HG02943 (cell line): ENCODE measurements at regions not wholly inside any gene's neighbourhood (a gene's known extent, or its start where the extent isn't known, plus 50 kb on each side); places are given as distances from the start of the nearest gene placed in this dataset.

Source experiments
- ATAC-seq: cut with Tn5 transposase; IDR thresholded peaks from one replicate; pipeline ENCODE4 v1.9.1; 2021; ENCODE audit warnings: mild to moderate bottlenecking, low read depth, moderate library complexity; ENCODE audit not compliant: unreplicated experiment

DNA sequence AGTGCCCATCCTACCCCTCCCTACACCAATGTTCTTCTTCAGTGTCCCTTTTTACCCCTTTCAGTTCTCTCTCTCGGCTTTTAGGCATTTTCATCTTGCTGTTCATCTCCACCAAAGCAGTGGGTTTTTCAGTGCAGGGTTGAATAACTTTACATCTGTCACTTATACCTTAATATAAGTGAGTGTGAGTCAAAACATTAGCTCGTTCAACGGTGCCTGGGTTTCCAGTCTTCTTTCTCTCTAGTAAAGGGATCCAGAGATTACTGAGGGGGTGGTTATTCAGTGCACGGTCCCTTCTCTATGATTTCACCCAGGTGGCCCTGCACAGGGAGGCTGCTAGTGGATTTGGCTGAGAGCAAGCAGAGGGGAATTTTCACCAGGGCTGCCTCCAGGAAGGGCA lies 210.6 kb upstream of the CDH5 start:
- no peak for ATAC-seq

DNA sequence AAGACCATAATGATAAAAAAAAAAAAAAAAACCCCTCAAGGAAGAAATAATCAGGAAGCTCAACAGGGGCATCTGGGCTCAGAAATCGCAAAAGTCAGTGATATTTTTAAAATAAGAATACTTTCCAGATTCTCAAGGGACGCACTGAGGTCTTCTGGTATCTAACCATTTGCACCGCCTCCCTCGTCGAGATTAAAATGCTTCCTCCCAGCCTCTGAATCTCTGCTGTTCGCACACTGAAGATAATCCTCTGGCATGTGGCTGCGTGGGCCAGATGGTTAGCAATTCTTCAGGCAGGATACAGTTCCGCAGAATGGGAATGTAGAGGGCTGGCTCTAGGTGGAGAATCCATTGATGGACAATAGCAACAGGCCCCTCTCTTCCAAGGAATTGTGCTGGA lies 211.7 kb upstream of the CDH5 start:
- ATAC-seq: no peak

DNA sequence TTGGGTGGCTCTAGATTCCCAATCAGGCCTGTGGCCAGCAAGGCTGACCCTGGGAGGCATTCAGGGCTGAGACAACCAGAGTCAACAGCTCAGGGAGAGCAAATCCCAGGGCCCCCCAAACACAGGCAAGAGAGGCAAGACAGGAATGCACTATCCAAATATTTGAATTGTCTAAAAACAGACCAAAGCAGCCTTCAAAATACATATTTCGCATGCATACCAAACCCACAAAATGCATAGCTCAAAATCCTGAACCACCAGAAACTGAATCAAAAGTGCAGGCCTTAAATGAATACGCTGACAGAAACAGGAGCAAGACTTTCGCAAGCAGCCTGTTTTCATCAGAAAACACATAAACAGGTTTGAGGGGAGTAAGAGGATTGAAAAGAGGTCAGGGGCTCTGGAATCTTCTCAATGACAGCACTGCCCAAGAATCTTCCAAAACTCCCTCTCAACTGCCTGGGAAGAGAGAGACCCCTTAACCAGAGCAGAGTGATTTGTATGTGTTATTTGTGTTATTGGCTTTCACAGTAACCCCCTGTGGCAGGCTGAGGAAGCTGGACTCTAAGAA lies 213.6 kb upstream of the CDH5 start:
- no peak for ATAC-seq

DNA sequence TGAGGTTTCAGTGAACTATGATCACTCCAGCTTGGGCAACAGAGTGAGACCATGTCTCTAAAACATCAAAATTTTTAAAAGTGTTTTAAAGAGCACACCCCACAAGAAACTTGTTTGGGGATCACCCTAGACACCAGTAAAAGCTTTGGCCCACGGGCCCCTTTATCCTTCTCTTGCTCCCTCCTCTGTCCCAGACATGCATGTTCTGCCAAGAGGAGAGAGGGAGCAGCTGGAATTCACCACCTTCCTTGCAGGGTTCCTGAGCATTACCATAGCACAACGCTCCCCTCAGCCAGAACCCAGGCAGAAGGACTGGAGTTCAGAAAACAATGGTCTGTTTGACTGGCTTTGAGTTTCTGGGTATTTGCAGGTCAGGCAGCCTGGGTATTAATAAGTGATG lies 214.3 kb upstream of the CDH5 start:
- ATAC-seq: no peak

DNA sequence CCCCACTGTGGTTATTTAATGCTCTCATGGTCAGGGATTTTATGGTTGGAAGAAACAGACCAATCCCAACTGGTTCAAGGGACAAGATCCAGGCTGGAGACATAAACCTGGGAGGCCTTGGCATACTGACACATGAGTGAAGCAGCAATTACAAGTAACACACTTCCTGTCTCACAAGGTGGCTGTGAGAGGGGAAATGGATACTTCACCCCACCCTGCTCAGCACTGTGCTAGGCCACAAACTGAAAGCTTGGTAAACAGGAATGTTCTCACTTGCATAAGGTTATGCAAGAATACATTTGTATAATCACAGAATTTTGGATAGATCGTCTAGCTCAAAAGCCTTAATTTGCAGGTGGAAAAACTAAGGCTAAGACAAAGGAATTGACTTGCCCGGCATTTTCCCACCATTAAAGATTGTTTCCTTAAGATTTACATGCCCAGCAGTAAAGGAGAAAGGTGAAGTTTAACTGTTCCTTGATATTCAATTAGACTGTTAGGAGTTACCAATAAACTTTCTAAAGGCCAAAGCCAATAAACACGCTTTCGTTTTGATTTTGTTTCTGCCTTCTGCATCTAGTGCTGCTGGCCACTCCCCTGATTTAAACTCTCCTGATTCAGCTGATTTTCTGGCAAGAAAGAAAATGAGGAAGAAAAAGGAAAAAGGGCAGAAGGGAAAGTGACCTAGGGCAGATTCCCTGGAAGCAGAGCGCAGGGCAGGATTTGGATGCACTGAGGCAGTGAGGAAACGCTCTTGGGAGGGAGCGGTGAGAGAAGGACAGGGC lies 215.6 kb upstream of the CDH5 start:
- ATAC-seq: no peak

DNA sequence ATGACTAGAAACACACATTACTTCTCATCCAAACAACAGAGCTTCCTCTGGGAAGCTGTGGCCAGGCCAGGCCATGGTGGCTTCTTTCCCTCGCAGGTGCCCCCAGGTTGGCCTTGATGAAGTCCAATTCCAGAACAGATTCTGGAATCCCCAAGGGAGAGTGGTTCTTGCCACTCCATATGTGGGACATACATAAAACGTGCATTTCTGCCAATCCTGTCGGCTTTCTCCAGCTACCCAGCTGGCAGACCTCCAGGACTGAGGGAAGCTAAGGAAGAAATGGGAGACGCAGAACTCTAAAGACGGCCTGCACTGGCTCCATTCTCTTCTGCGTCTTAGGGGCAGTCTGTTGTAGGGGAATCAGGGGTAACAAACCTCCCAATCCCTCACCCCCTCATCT lies 219.2 kb upstream of the CDH5 start:
- no peak for ATAC-seq

DNA sequence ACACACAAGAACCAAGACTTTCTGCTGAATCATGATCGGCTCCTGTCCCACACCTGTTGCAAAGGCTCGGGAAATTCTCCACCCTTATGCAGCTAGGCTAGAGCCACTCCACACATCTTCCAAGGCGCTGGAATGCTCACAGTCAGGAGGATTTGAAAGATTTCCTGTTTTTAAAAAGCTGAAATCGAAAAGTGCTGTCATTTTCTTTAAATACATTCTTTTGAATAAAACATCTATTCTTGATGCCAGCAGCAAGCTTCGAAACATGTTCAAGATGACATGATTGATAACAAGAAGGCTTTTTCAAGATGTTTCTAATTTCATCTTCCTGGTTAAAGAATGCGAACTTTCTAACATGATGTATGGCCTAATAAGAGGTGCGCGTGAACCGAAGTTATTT lies 219.7 kb upstream of the CDH5 start:
- ATAC-seq: no peak

DNA sequence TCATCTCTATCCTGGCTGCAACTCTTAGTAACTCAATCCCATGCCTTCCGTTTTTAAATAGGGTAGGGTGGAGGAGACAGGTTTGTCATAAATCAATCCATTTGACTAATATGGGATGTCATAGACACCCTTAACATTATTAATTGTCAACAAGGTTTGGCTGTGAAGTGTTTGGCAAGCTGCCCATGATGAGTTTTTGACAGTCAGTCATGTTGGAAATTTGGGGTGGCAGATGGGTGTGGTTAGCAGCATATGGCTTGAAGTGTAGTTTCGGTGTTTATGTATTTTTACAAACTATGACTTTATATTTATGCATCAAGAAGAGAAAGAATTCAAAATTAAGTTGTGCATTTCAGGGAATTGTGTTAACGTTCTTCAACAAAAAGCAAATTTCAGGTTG lies 221.8 kb upstream of the CDH5 start:
- ATAC-seq: no peak

DNA sequence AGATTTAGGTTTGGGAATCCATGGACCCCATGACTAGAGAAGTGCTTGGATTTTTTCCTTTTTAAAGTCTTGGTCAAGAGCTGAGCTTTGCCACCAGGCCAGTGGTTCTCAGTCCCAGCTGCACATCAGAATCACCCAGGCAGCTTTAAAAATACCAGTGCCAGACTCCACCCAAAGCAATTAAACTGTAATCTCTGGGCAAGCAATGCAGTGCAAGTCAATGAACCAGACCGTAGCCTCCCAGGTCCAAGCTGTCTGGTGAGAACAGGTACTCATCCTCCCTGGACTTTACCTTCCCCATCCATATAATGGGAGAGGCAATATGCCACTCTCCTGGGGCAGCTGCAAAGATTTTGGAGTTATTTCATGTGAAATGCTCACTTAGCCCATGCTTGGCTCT lies 223.1 kb upstream of the CDH5 start:
- ATAC-seq: no peak

DNA sequence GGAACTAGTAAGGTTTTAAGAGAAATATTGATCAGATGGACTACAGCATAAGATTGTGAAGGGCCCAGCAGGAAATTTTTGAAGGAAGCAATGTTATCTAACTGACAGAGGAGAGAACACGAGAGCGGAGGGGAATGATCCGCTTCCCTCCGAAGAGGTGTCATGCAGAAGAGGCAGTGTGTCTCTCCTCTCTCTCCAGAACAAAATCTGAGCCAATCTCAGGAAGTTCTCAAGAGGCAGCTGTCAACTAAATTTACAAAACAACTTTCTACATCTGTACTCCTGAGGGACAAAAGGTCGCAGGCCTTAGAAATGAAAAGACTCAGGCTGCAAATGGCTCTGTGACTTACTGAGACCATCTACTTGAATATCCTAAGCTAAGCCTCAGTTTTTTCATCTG lies 224.6 kb upstream of the CDH5 start:
- ATAC-seq: no peak

DNA sequence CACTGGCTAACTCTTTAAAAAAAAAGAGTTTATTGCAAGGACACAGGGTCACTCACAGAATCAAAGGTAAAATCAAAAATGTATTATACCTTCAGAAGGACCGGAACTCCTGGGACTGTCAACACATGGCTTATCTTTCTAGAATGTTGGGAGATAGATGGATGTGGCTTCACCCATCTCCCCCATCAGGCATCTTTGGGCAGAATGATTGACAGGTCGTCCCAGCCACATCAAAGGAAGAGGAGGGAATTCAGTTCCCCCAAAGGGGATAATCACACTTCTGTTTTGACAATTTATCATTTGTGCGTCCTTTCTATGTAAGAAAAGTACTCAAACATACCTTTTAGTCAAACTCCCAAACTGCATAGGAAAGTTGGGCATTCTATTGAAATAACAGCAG lies 228.6 kb upstream of the CDH5 start:
- no peak for ATAC-seq

DNA sequence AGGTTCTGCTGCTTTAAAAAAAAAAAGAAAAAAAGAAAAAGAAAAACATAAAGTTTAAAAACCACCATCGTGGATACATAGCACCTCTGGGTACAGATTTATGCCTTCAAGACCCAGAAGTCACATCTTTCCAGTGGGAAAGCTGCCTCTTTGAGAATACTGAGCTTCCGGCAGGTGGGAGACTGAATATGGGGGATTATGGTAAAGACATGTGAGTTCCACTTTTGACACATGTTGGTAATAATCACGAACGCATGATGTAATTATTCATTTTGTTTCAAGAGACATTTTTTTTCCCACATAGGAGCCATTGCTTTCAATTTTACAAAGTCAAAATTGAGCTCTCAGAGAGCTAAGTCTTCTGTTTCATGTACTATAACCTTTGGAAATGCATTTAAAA lies 229.7 kb upstream of the CDH5 start:
- no peak for ATAC-seq

DNA sequence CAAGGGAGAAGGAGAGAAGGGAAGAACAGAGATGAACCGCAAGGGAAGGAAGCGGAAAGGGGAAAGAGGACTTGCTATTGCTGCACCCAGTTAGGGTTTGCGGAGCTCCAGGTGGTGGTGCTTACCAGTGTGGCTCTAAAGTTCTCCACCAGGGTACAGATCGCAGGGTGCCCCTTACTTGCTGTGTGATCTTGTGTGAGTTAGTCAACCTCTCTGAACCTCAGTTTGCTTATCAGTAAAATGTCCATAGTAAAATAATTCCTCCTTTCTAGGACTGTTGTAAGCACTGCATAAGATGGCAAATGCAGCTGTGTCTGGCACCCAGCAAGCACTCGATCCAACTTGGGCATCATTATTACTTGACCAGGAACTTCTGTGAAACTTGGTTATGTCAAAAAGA lies 230.7 kb upstream of the CDH5 start:
- no peak for ATAC-seq

DNA sequence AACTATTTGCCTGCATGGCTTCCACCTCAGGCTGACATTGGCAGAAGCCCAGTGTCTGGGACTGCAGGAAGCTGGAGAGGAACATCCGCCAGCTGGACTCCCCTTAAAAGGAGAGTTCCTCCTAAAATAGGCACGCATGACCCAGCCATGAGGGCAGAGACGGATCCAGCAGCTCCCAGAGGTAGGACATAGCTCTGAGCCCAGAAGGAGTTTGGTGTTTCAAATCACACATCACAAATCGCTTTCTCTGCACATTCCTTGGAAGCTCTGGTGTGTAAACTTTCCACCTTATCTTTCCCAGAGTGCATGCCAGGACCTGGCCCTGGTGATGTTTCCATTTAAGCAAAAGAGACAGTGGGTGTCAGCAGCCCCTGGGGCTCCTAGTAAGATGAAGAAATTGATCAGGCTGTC lies 231.1 kb upstream of the CDH5 start:
- no peak for ATAC-seq

DNA sequence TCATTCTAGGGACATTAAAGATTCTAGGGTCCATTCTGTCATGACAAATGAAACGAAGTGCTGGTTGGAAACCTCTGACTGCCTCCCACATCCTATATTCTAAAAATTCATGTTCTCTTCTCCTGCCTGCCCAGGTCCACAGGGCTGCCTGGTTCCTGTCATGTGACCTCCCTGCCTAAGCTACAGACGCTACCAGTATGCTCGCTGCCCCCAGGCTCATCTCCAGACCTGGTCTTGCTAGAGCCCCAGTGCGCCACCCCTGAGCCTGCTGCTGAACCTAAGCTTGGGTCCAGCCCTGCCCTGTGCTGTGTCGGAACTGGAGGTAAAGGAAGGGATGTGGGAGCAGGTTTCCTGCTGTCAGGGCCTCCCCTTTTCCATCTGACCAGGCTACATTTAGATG lies 231.6 kb upstream of the CDH5 start:
- no peak for ATAC-seq

DNA sequence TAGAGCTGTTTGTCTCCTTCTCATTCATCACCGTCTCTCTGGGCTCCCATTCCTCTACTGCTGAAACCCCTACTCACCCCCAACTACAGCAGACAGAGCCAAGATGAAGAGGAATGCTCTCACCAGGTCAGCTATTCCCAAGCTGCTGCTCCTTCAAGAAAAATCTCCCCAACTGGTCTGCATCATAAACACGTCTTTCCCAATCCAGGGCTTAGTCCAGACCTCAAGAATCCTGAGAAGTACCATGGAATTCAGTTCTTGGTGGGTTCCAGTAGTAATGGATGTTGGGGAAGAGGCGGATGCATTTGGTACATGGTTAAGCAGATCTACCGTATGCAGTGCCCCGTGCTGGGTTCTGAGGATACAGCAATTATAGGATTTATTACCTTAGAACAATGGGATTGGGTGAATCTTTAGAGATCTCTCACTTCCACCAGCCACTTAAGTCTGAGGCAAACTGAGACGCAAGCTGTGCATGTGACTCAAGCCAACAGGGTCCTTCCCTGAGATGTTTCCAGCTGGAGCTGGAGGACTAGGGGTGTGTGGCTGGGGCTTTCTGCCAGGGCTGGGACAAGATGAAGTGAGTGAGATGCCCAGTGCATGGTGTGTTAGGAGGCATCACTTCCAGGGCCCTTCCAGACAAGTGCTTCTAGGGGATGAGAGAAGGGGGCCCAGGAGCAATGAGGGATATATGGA lies 232.7 kb upstream of the CDH5 start:
- ATAC-seq: no peak

DNA sequence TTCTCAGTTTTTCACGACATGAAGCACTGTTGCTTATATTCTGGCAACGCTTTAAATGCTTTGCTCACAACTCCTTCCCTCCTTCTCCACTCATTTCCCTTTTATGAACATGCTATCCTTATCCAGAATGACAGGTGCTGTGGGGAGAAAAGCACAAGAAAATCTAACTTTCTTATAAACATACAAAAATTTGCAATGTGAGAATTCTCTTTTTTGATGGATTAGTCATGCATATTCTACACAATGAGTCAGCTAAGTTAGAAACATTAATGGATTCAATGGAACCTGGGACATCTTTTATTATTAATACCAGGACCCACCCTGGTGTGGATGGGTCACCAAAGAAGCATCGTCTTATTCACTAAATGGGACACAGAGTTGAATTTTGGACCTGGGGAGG lies 234.6 kb upstream of the CDH5 start:
- no peak for ATAC-seq

DNA sequence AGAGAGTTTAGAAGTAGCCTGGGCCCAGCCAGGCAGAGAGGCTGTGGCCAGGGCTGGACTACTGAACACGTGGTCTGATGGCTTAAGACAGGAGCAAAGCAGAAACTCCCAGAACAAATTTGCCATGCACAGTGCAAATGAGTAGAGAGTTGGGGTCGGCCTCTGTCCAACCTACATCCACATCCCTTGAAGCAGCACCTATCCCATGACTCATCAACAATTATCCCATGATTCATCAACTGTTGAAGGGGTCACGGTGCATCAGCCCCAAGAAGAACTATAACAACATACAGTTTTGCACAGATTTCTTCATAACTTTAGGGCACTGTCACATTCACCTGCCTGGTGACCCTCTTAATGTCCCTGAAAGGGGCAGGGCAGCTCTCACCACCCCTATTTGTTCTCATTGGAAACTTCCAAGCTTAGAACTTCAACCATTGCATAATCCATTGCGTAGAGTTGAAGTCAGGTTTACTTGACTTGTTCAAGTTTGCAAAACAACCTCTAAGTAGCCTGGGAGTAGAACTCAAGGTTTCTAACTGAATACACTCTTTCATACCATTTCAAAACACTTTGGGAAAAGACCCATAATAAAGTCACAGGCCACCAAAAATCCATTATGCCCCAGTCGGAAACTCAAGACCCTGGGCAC lies 235.2 kb upstream of the CDH5 start:
- no peak for ATAC-seq

DNA sequence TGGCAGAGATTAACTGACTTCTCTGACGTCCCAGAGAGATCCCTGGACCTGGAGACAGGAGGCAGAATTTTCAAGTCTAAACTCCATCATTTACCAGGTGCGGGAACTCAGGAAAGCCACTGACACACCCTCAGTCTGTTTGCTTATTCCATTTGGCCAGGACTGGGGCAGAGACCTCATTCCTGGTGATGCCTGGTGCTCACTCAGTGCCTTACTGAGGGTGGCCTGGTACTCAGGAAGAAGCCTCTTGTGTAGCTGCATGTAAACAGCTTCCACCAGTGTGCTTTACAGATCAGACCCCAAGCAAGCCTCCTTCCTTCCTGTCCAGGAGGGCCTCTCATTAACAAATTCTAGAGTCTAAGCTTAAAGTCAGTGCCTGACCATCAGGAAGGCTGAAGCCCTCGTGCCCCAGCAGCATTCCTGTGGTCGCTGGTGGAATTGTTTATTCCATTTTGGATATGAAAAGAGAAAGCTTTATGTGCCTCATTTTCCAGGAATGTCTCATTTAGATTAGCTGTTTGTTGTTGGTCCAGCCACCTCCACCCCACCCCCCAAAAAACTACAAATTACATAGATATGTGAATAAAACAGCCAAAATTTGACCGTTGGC lies 236.1 kb upstream of the CDH5 start:
- ATAC-seq: no peak

DNA sequence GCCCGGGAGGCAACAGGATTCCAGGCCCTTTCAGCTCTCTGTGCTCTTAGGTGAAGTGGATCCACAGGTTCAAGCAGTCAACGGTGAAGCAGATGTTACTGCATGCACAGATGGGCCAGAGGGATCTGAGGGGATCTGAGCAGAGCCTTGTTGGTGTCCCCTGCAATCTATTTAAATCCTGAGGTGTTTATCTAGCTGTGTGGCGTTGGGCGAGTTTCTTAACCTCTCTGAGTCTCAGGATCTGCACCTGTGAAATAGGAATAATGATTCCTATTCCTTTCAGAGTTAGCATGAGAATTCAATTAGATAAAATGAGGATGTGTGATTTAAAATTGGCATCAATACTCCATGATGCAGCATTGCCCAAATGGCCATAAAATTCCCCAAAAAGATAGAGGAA lies 237.3 kb upstream of the CDH5 start:
- no peak for ATAC-seq

DNA sequence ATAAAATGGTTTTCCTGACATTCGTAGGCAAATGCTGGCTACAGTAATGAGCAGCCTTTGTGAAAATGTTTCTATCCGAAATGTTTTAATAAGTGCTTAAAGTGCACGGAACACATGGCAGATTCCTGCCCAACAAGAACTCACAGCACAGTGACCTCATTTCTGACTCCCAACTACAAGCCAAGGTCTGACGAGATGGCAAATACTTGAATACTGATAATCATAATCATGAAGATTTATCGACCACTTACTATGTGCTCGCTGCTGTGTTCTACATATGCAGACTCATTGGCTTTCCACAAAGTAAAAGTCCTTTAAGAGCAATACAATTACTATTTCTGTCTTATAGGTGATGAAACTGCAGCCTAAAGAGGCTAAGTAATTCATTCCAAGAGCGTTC lies 238.1 kb upstream of the CDH5 start:
- ATAC-seq: no peak
